Ureter (tissue), 1 donor: ENCODE measurements at regions not wholly inside any gene's neighbourhood (a gene's known extent, or its start where the extent isn't known, plus 50 kb on each side); places are given as distances from the start of the nearest gene placed in this dataset.
"Not testable (repeated sequence)": the region's sequence is repeated elsewhere in the genome, so short reads cannot be mapped to it uniquely, and the experiment has no call there.

Source experiments
- DNase-seq: peaks from one replicate; pipeline ENCODE4 v3.0.0-alpha.2; 2020; ENCODE audit warnings: low spot score
- donor health status: DM: yes; HTN: yes; CAD: no.

- not testable (repeated sequence) for DNase-seq
Observed at GRCh38 chr7:46088486-46088885, 167.4 kb upstream of the IGFBP3 start.

GRCh38 chr7:46080595-46081159, 159.6 kb upstream of the IGFBP3 start:
- DNase-seq = no peak

GRCh38 chr7:46079421-46079820, 158.3 kb upstream of the IGFBP3 start:
- no peak for DNase-seq

- DNase-seq = no peak
Observed at GRCh38 chr7:46076527-46076926, 155.5 kb upstream of the IGFBP3 start.

- DNase-seq = no peak
Observed at GRCh38 chr7:46072722-46073121, 151.7 kb upstream of the IGFBP3 start.

GRCh38 chr7:46071601-46072000, 150.5 kb upstream of the IGFBP3 start:
- DNase-seq = no peak

- DNase-seq = no peak
Observed at GRCh38 chr7:46071076-46071475, 150.0 kb upstream of the IGFBP3 start.

GRCh38 chr7:46068159-46068558, 147.1 kb upstream of the IGFBP3 start:
- DNase-seq = no peak

- DNase-seq = no peak
Observed at GRCh38 chr7:46059308-46060020, 138.4 kb upstream of the IGFBP3 start.

GRCh38 chr7:46058086-46058823, 137.2 kb upstream of the IGFBP3 start:
- no peak for DNase-seq

GRCh38 chr7:46054915-46055314, 133.8 kb upstream of the IGFBP3 start:
- no peak for DNase-seq

GRCh38 chr7:46054272-46054671, 133.2 kb upstream of the IGFBP3 start:
- no peak for DNase-seq

- no peak for DNase-seq
Observed at GRCh38 chr7:46047581-46047980, 126.5 kb upstream of the IGFBP3 start.

GRCh38 chr7:46043338-46043737, 122.3 kb upstream of the IGFBP3 start:
- DNase-seq = not testable (repeated sequence)

GRCh38 chr7:46039813-46040212, 118.7 kb upstream of the IGFBP3 start:
- not testable (repeated sequence) for DNase-seq

- DNase-seq = no peak
Observed at GRCh38 chr7:46035166-46035565, 114.1 kb upstream of the IGFBP3 start.

GRCh38 chr7:46034056-46034768, 113.1 kb upstream of the IGFBP3 start:
- DNase-seq = no peak

- no peak for DNase-seq
Observed at GRCh38 chr7:46033592-46033991, 112.5 kb upstream of the IGFBP3 start.

GRCh38 chr7:46032942-46033341, 111.9 kb upstream of the IGFBP3 start:
- DNase-seq = no peak

- no peak for DNase-seq
Observed at GRCh38 chr7:46032353-46032752, 111.3 kb upstream of the IGFBP3 start.

GRCh38 chr7:46029111-46029704, 108.1 kb upstream of the IGFBP3 start:
- no peak for DNase-seq

- DNase-seq = no peak
Observed at GRCh38 chr7:46028246-46028645, 107.2 kb upstream of the IGFBP3 start.
